GM12878 (cell line): ENCODE measurements at regions not wholly inside any gene's neighbourhood (a gene's known extent, or its start where the extent isn't known, plus 50 kb on each side); places are given as distances from the start of the nearest gene placed in this dataset.

Experiments
- ATAC-seq: fragments of 200-7000 bp; cut with Tn5 transposase; 3 replicates; pipeline ENCODE4 v1.9.1; 2020; ENCODE audit warnings: mild to moderate bottlenecking, moderate library complexity
- BruUV-seq: library from RNA; stranded (reverse); fragments of 400-500 nt; replicated peaks from 2 replicates; lab custom pipeline; 2021; lab: Mats Ljungman, UMichigan
- CTCF ChIA-PET: fragments of 300-600 bp; sonication (Branson Sonifier 250); formaldehyde crosslinking; extraction: SDS; loops from one replicate; lab custom pipeline; 2021; ENCODE audit warnings: inconsistent platforms; lab: Yijun Ruan, JAX
- POLR2A ChIA-PET: fragments of 350-600 bp; formaldehyde crosslinking; extraction: SDS; loops from one replicate; lab custom pipeline; 2021; ENCODE audit warnings: inconsistent platforms; lab: Charles Lee
- RAD21 ChIA-PET: fragments of 300-600 bp; sonication (Branson Sonifier 250); formaldehyde crosslinking; loops from one replicate; lab custom pipeline; 2023; ENCODE audit warnings: antibody characterized with exemption; ENCODE audit not compliant: unreplicated experiment; lab: Charles Lee
- SMC1A ChIA-PET: fragments of 300-600 bp; sonication (Branson Sonifier 250); formaldehyde crosslinking; loops from one replicate; lab custom pipeline; 2023; ENCODE audit not compliant: unreplicated experiment, uncharacterized antibody; lab: Charles Lee
- DNase-seq: peaks from one replicate; pipeline ENCODE4 v3.0.0-alpha.2; 2011; ENCODE audit warnings: low read depth, low spot score
- FAIRE-seq: peaks from 3 replicates; lab custom pipeline; 2011; peaks lifted over from hg19 to GRCh38; lab: Jason Lieb, UNC
- H2AFZ ChIP-seq: 2 replicates; pipeline ENCODE4 v1.6.0; 2011; ENCODE audit warnings: low read depth, low read length, control low read depth; ENCODE audit not compliant: control insufficient read depth
- H3K27ac ChIP-seq: 2 replicates; pipeline ENCODE4 v1.5.1; 2011; ENCODE audit warnings: control low read depth; ENCODE audit not compliant: control insufficient read depth, insufficient read depth
- H3K27me3 ChIP-seq, 2 experiments: replicated peaks in 1 of 2; 2 replicates each; pipeline versions ENCODE4 v1.6.0 to v1.6.1; 2011; ENCODE audit warnings: low read length in 1 of 2; ENCODE audit not compliant: control insufficient read depth in 2 of 2, insufficient read depth in 2 of 2
- H3K36me3 ChIP-seq, 2 experiments: 2 replicates each; pipeline ENCODE4 v1.5.1; 2011; ENCODE audit warnings: low read length in 1 of 2; ENCODE audit not compliant: control insufficient read depth in 2 of 2, insufficient read depth in 2 of 2
- H3K4me1 ChIP-seq: 2 replicates; pipeline ENCODE4 v1.6.1; 2011; ENCODE audit warnings: mild to moderate bottlenecking, low read length, moderate library complexity, mixed read lengths; ENCODE audit not compliant: control insufficient read depth, insufficient read depth
- H3K4me2 ChIP-seq: 2 replicates; pipeline ENCODE4 v1.6.0; 2011; ENCODE audit warnings: control low read depth; ENCODE audit not compliant: control insufficient read depth, insufficient read depth
- H3K4me3 ChIP-seq: fragments of 200-600 bp; sonication (generic); 2 replicates; pipeline ENCODE4 v1.5.1; 2016
- H3K79me2 ChIP-seq: 2 replicates; pipeline ENCODE4 v1.6.0; 2011; ENCODE audit warnings: low read length; ENCODE audit not compliant: control insufficient read depth, insufficient read depth
- H3K9ac ChIP-seq: 2 replicates; pipeline ENCODE4 v1.8.0; 2011; ENCODE audit warnings: low read length, control low read depth, mixed read lengths; ENCODE audit not compliant: control insufficient read depth, insufficient read depth
- H3K9me3 ChIP-seq: replicated peaks from 3 replicates; pipeline ENCODE4 v1.5.1; 2011; ENCODE audit warnings: mild to moderate bottlenecking, low read length; ENCODE audit not compliant: control insufficient read depth, insufficient read depth
- H4K20me1 ChIP-seq: 2 replicates; pipeline ENCODE4 v1.6.0; 2011; ENCODE audit not compliant: control insufficient read depth, insufficient read depth
- BMI1 ChIP-seq: fragments of 450-650 bp; IDR thresholded peaks from 2 replicates; pipeline ENCODE4 v1.6.1; 2016; ENCODE audit warnings: mild to moderate bottlenecking, moderate library complexity, borderline replicate concordance
- CBFB ChIP-seq: IDR thresholded peaks from 2 replicates; pipeline ENCODE4 v1.6.1; 2016; ENCODE audit warnings: antibody characterized with exemption, low read depth
- CHD2 ChIP-seq: IDR thresholded peaks from 2 replicates; pipeline ENCODE4 v1.6.1; 2011; ENCODE audit warnings: low read depth, low read length, improper control_type of control experiment, borderline replicate concordance
- CREM ChIP-seq: IDR thresholded peaks from 2 replicates; pipeline ENCODE4 v1.6.1; 2014; ENCODE audit warnings: antibody characterized with exemption, low read depth
- E2F4 ChIP-seq: IDR thresholded peaks from 2 replicates; pipeline ENCODE4 v1.6.1; 2012; ENCODE audit warnings: low read depth, low read length, improper control_type of control experiment
- HSF1 ChIP-seq: fragments of 150-350 bp; IDR thresholded peaks from 2 replicates; pipeline ENCODE4 v1.6.1; 2014; ENCODE audit warnings: mild to moderate bottlenecking, low read depth, low read length
- JUND ChIP-seq: IDR thresholded peaks from 2 replicates; pipeline ENCODE4 v1.6.1; 2012; ENCODE audit warnings: low read depth, mild to moderate bottlenecking, low read length, improper control_type of control experiment, moderate library complexity
- MTA3 ChIP-seq: IDR thresholded peaks from 2 replicates; pipeline ENCODE4 v1.6.1; 2012; ENCODE audit warnings: low read length, inconsistent platforms, borderline replicate concordance
- PAX8 ChIP-seq: fragments of 450-650 bp; IDR thresholded peaks from 2 replicates; pipeline ENCODE4 v1.6.1; 2017; ENCODE audit warnings: mild to moderate bottlenecking, moderate library complexity
- RBBP5 ChIP-seq: fragments of 200-600 bp; sonication (generic); conservative IDR thresholded peaks from 2 replicates; pipeline ENCODE4 v1.6.1; 2016
- RELA ChIP-seq: fragments of 450-650 bp; IDR thresholded peaks from 2 replicates; pipeline ENCODE4 v1.8.0; 2014; ENCODE audit warnings: borderline replicate concordance; ENCODE audit not compliant: partially characterized antibody
- RFX5 ChIP-seq: IDR thresholded peaks from 2 replicates; pipeline ENCODE4 v1.6.1; 2011; ENCODE audit warnings: low read depth, low read length, improper control_type of control experiment
- SPI1 ChIP-seq: IDR thresholded peaks from 2 replicates; pipeline ENCODE4 v1.6.1; 2011; ENCODE audit warnings: low read depth, mild to moderate bottlenecking, low read length, moderate library complexity, borderline replicate concordance; ENCODE audit not compliant: insufficient read depth
- STAT3 ChIP-seq: IDR thresholded peaks from 2 replicates; pipeline ENCODE4 v1.6.1; 2011; ENCODE audit warnings: low read depth, low read length, improper control_type of control experiment
- TAF1 ChIP-seq: IDR thresholded peaks from 2 replicates; pipeline ENCODE4 v1.6.1; 2011; ENCODE audit warnings: mild to moderate bottlenecking, low read depth, low read length, borderline replicate concordance
- TARDBP ChIP-seq: IDR thresholded peaks from 2 replicates; pipeline ENCODE4 v1.6.1; 2016; ENCODE audit warnings: borderline replicate concordance
- ZBED1 ChIP-seq: IDR thresholded peaks from 2 replicates; pipeline ENCODE4 v1.6.1; 2016; ENCODE audit warnings: borderline replicate concordance
- ZNF24 ChIP-seq: fragments of 450-650 bp; IDR thresholded peaks from 2 replicates; pipeline ENCODE4 v1.6.1; 2017; ENCODE audit warnings: antibody characterized with exemption, mild to moderate bottlenecking
- whole genome bisulfite sequencing: methylation state at CpG from one replicate; pipeline ENCODE4 v1.1.6; 2016; ENCODE audit warnings: low lambda C conversion rate; ENCODE audit not compliant: insufficient replicate concordance, insufficient coverage; ENCODE audit errors: missing lambda C conversion rate; 5-methylcytosine and 5-hydroxymethylcytosine counted together
- in situ Hi-C: fragments of 300-500 bp; cut with MboI; formaldehyde crosslinking; loops from 9 replicates; pipeline ENCODE4 v1.14.3; 2018; ENCODE audit warnings: mixed read lengths
- intact Hi-C: fragments of 100-400 bp; cut with micrococcal nuclease; formaldehyde crosslinking; loops from one replicate; pipeline ENCODE4 v1.14.2; 2022; ENCODE audit not compliant: unreplicated experiment

- POLR2A ChIA-PET, result no interaction called here
- Histone ChIP-seq H3K9me3 (no peaks in the 10 kb centered on the region), H3K9ac (no peak overlapping the region), H3K4me3 (no peak overlapping the region), H3K27ac (no peak overlapping the region), H3K4me2 (no peak overlapping the region), H3K79me2 (no peaks in the 10 kb centered on the region), H3K36me3 (no peaks in the 10 kb centered on the region), H2AFZ (no peak overlapping the region), H3K27me3 (no peaks in the 10 kb centered on the region), H3K4me1 (no peaks in the 10 kb centered on the region), H4K20me1 (no peaks in the 10 kb centered on the region)
- RAD21 ChIA-PET, result no interaction called here
- no peak for TF ChIP-seq STAT3
- intact Hi-C loops (no loop called here), in situ Hi-C loops (no loop called here)
- FAIRE-seq (no peak), ATAC-seq (no peak), DNase-seq (no peak)
- SMC1A ChIA-PET, result no interaction called here
- no TSS peak for BruUV-seq
- CTCF ChIA-PET, result no interaction called here
- WGBS, result 59% methylated on average over 4 of the region's 4 CpGs
These were observed 890.8 kb upstream of the USP15 start for GRCh38 chr12:61369241-61369910.

GRCh38 chr12:61384511-61384910 lies 875.7 kb upstream of the USP15 start:
- no peak for DNase-seq
- intact Hi-C loops (no loop called here), in situ Hi-C loops (no loop called here)
- TF ChIP-seq SPI1 (no peak), ZNF24 (no peak), TAF1 (no peak), E2F4 (no peak), RFX5 (no peak), RELA (no peak), HSF1 (no peak), MTA3 (no peak), CREM (no peak), PAX8 (no peak), RBBP5 (no peak), CHD2 (no peak), STAT3 (no peak), CBFB (no peak), TARDBP (no peak), JUND (no peak), BMI1 (no peak), ZBED1 (no peak)
- no peak for FAIRE-seq
- ChIA-PET SMC1A (no interaction called here), RAD21 (no interaction called here), CTCF (interaction anchor here (0.7 kb wide), 1 partner anchor 795 kb away, joined by 3 read pairs; no protein-coding TSS in a partner anchor), POLR2A (no interaction called here)
- H3K27me3 ChIP-seq, result no peaks in the 10 kb centered on the region
- no peaks in the 10 kb centered on the region for H3K4me1 ChIP-seq
- no peak overlapping the region for H3K9ac ChIP-seq
- ATAC-seq, result no peak
- no peaks in the 10 kb centered on the region for H4K20me1 ChIP-seq
- H2AFZ ChIP-seq, result no peak overlapping the region
- H3K4me3 ChIP-seq, result no peak overlapping the region
- no TSS peak for BruUV-seq
- no peaks in the 10 kb centered on the region for H3K79me2 ChIP-seq
- WGBS, result 7% methylated on average over 1 of the region's 1 CpG
- no peak overlapping the region for H3K4me2 ChIP-seq
- no peaks in the 10 kb centered on the region for H3K36me3 ChIP-seq
- no peak overlapping the region for H3K27ac ChIP-seq
- H3K9me3 ChIP-seq, result no peaks in the 10 kb centered on the region
